ENCODE measurements at regions not wholly inside any gene's neighbourhood (a gene's known extent, or its start where the extent isn't known, plus 50 kb on each side); places are given as distances from the start of the nearest gene placed in this dataset.

DNA sequence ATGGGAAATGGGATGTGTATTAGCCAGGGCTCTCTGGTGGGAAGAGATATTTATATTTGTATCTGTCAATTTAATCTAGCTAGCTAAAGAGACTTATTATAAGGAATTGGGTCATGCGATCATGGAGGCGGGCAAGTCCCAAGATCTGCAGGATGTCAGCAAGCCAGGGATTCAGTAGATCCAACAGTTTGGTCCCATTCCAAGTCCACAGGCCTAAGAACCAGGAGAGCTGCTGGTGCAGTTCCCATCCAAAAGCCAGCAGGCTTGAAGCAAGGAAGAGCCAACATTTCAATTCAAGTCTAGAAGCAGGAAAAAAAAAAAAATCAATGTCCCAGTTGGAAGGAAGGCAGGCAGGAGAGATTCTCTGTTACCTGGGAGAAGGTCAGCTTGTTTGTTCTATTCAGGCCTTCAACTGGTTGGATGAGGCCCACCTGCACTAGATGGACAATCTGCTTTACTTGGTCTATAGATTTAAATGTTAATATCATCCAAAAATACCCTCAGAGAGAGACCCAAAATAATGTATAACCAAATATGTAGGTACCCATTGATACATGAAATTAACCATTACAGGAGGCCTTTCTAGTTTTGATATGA lies 60.7 kb upstream of the BCAT1 start:
- ATAC-seq (no peak), DNase-seq (ENCODE audit: low spot score) (no peak)

DNA sequence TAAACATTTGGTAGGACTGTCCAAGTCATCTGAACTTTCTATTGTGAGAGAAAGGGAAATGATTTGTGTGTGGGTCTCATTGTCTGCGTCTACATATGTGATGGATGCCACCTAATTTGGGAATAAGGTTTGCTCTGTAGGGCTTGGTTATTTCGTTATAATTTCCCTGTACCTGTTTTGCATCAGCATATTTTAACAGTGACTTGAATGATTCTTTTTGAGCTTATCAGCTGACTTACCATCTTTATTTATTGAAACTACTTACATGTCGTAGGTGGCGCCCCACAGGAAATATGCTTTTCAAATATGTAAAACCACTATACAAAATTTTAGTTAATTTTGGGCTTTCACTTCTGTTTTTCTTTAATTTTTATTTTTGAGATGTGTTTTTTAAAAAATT lies 56.5 kb upstream of the BCAT1 start:
- no peak for ATAC-seq

DNA sequence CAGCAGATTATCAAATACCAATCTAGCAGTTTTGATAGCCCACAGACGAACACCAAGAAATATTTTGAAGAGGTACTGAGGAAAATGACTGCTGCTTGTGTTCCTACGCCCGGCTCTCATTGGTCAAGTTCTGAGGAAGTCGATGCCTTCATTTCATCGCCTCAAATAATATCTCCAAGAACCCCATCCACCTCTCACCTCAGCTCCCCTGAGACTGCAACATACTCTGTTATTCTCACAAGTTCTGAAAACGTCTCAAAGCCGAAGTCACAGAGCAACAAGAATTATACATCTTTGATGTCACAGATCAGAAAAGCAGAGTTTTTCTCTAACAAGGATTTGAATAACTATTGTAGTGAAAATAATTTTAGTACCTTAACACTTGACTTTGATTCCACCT lies 55.5 kb upstream of the BCAT1 start:
- ATAC-seq (no peak), DNase-seq (ENCODE audit: low spot score) (no peak)

More for the DNA sequence above, 56.5 kb upstream of the BCAT1 start:
- DNase-seq (ENCODE audit: low spot score), result no peak

DNA sequence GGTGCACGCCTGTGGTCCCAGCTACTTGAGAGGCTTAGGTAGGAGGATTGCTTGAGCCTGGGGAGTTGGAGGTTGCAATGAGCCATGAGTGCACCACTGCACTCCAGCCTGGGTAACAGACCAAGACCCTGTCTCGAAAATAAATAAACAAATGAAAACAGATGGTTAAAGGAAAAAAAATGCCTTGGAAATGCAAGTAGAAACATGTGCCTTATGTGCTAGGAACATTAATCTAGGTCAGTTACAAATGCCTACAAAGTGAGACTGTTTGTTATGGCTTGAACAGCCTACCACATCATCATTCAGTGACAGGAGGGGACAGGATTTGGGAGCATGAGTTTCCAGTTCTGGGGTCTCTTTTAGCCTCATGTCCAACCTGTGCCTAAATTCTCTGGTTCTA lies 52.4 kb upstream of the BCAT1 start:
- ATAC-seq (no peak), DNase-seq (ENCODE audit: low spot score) (no peak)
